Activated naive CD4-positive, alpha-beta T cell treated with anti-CD3 and anti-CD28 coated beads, Interleukin-2, amount 50 U/mL, for 16 hours (primary cell): ENCODE measurements at regions not wholly inside any gene's neighbourhood (a gene's known extent, or its start where the extent isn't known, plus 50 kb on each side); places are given as distances from the start of the nearest gene placed in this dataset.

Experiments
- DNase-seq: peaks from one replicate; pipeline ENCODE4 v3.0.0-alpha.2; 2020

DNA sequence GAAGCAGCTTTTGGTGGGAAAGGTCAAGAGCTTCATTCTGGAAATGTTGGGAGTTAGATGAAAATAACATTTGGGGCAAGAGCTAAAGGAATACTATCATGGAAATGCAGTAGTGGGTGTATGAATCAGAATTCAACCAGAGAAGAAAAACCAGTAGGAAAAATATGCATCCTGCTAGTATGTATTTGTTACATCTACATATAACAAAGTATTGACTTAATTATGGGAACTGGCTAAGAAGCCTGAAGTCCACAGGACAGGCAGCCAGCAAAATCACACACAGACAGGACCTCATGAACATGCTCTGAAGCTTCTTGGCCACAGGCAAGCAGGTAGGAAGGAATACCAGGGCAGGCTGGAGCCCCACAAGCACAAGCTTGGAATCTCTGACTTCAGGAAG, 185.8 kb downstream of the FBXO15 start:
- DNase-seq, result no peak

DNA sequence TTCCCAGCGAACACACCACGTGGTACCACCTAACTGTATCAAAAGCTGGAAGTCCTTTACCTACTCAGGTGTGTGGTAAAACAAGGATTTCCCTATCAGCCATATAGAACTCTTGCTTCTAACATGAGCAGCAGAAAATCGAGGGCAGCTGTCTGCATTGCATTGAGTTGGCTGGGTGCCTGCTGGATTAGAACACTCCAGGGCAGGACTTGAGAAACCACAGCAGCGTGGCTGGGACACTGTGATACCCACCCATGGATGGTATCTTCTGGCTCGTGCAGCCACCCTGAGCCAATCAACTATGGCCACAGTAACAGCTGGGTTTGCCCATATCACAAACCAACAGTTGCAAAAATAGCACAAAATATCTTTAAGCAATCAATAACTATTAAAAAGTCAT, 188.3 kb downstream of the FBXO15 start:
- no peak for DNase-seq

DNA sequence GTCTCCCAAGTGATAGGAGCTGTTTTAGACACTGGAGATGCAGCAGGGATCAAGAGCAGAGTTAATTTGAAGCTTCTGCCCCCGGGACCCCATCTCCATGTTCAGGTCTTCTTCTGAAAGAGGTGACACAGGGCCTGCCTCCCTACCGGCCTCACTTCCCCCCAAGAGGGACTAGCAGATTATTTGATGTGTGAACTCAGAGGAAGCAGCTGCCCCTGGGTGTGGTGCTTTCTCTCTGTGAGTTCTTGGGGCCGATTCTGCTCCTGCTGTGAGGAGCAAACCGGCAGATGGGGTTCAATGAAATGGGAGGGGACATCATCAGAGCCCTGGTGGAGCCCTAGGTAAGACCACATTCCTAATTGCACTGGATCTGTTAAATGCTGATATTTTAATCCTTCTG, 193.4 kb downstream of the FBXO15 start:
- DNase-seq, result no peak

DNA sequence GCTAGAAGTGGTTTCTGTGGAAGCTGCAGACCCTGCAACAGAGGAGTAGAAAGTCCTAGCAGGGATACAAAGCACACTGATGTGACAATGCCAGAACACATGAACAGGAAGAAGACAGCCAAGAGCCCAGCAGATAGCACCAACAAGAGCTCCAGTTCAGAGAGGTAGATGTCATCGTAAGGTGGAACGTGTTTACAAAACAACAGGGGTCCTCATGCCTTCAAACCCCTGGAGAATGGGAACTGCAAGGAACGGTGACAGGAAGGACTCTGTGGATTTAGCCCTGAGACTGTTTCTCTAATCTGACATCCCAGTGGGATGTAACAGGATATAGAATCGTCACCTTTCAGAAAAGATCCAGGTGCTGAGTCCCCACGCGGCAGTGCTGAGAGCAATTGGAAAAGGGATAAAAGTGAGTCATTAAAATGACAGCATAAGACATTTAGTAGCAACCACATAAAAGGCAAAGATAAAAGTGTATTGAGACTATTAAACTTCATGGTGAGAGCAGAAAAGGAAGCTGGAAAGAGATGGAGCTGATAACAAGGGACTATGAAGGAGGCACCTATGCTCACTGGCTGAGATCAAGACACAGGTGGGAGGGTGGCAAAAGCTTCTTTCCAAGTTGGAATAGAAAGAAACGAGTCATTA, 195.2 kb downstream of the FBXO15 start:
- DNase-seq, result no peak

DNA sequence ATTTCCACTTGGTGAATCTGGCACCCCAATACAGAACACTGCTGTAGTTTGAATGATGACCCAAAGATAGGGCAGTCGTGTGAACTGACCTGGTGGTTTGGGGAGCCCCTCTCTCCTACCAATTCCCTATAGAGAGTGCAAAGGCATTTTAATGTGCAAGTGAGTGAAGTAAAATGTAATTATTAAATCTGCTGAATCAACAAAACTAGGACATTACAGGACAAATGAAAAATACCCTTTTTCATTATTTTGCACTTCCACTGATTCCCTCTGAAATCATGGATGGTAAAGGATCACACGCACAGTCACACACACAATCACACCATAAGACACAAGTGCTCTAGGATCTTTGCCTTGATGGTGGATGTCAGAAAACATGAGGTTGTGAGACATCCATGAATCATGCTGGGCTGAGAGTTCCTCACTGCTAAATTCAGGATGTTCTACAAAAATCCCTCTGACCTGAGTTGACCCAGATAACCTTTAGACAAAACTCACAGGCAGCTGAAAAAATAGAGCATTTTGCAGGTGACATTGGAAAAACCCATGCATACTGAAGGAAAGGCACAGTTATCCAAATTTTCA, 197.4 kb downstream of the FBXO15 start:
- DNase-seq, result no peak

DNA sequence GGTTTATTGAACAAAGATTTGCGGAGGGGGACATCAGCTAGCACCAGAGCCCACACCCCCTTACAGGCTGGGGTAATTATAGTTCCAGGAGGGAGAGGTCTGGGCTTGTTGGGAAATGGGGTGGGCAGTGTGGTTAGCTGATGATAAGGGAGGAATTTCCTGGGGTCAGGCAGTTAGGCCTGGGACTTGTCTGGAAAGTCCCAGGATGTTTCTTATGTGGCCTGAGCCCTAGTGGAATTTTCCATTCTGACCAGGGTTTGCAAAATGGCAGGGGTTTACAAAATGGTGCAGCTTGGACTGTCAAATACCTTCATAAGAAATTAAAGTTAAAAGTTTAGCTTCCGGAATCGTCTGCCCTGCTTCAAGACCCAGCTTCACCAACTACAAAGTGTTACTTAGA, 199.1 kb downstream of the FBXO15 start:
- no peak for DNase-seq

DNA sequence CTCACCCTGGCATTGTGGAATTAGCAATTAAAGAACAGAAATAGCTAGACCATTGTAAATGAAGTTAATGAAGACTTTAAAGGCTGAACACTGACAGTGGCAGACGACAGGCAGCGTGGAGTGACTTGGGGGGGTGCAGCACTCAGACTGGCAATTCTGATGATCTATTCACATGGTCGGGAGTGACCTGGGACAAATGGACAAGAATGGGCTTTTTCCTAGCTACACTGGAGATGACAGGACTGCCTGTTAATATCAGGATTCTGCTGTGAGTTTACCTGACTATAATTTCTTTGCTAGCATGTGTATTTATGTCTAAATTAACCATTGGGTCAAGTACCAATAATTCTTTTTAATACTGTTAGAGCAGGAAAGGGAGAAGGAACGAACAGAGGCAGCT, 199.6 kb downstream of the FBXO15 start:
- DNase-seq, result no peak

DNA sequence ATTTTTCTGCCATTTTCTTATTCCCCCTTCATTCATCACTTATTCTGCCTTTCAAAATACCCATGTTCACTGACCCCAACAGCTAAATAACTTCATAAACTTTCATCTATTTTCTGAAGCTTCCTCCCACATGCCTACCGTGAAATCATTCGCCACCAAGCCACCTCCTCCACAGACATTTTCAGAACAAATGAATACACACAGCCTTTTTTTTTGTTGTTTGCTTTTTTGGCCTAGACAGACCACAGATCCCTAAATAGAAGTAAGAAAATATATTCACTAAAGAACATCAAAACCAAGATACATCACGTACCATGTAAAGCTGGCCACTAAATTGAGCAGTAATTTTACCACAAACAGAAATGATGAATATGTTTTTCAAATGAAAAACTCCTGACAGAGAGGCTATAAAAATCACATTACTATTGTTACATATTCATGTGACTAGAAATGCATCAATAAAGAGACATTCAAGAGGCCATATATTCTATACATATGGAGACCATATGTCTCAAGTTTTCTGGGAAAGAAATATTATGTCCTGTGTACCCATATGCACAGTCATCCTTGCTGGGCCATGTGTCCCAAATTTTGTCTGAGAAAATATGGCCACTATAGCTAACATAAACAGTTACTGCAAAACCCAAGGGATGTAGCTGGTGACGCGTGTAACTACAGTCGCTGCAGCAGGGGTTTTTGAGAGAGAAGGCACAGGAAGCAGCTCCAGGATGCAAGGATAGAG, 200.3 kb downstream of the FBXO15 start:
- DNase-seq, result no peak

DNA sequence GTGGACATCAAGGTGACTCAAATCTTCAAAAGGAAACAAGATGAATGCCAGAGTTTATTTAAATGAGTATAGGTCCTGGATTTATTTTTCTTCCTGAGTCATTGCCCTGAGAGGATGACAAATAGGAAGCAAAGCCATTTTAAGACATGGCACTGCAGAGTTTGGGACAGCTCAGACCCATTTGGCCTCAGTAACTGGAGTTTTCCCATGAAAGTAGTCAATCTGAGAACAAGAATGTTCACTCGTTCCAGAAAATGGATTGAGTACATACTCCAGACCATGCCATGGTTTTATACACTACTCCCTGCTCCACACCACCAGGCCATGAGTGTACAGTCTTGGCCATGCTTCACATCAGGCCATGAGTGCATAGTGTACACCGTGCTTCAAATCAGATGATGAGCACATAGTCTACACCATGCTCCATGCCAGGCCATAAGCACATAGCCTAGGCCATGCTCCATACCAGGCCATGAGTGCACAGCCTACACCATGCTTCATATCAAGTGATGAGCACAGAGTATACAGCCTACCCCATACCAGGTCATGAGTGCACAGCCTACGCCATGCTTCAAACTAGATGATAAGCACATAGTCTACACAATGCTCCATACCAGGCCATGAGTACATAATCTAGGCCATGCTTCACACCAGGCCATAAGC, 202.4 kb downstream of the FBXO15 start:
- no peak for DNase-seq

DNA sequence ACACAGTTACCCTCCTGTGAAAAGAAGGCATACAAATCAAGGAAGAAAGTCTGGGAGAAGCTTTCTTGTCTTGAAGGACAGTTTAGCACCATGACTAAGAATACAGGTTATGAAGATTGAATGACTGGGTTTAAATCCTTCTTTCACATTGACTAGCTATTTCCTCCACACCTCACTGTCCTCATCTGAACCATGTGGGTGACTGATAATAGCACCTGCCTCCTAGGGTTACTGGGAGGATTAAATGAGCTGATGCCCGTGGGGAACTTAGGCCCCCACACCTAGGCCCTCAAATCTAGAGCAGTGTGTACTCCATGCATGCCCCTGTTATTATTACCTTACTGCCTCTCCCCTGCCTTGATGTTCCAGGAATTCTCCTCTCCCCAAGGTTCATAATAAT, 202.9 kb downstream of the FBXO15 start:
- no peak for DNase-seq

DNA sequence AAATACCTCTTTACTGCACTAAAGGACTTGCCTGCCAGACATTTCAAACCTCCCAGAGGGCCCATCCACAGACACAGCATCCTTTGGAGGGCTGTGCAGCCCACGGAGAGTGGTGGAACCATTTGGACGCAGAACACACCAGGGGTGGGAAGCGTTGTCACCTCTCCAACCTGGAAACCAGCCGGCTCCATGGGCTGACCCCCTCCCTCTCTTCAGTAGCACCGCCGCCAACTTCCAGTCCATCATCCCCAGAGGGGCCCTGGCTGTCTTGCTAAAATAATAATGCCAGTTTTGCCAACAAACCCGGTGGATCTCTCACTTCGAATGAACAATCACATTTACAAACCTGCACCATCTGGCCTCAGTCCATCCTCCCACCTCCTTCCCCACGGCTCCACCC, 203.9 kb downstream of the FBXO15 start:
- DNase-seq, result no peak

DNA sequence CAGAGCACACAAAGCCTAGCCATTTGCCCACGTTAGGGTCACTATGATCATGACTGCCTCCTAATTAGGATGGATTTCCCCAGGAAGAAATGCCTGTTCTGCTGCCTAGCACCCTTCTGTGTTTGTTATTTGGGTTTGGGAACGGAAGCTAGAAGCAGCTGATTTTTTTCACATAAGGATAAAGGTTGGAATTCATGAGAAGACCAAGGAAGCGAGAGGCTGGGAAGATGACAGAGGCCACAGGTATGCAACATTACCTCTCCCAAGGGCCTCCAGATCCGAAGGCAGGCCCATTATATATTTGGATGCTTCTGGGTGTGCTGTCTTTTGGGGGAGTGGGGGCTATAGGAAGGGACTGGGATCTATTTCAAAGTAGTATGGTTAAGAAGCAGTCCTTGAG, 204.7 kb downstream of the FBXO15 start:
- no peak for DNase-seq

DNA sequence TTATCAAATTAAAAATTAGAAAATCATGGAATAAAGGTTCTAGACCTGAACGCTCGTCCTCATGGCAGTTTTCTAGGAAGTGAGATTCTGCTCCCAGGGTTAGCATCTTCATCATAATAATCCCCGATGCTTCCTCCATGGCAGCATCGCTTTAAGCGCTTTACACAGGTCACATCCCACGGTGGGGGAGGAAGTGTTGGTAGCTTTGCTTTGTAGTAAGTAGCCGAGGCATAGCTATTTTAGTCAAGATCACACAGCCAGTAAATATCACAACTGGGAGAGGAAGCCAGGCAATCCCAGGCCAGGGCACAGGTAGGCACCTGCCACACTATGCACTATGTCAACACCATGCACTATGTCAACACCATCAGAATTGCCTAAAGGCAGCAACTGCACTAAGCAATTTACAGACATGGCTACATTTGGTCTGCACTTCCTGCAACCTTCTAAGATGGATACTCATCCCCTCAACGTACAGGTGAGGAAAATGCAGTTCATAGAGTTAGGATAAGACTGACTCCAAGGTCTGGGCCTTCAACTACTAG, 205.5 kb downstream of the FBXO15 start:
- DNase-seq, result no peak

DNA sequence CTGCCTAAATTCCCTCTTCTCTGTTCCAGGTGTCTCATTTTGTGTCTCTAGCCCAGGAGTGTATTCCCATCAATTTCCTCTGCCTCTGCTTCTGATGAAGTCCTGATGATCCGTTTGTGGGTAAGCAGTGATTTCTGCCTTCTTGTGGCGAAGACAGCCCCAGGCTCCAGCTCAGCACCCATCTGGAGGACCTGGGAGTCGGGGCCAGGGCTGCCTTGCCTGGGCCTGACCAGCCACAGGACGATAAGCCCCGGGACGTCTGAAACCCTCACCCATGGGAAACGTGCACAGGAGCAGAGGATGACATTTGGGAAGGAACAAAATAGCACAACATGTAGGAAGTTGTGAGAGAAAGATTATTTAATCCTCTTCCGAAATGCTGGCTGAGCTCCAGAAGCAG, 206.9 kb downstream of the FBXO15 start:
- DNase-seq, result no peak

DNA sequence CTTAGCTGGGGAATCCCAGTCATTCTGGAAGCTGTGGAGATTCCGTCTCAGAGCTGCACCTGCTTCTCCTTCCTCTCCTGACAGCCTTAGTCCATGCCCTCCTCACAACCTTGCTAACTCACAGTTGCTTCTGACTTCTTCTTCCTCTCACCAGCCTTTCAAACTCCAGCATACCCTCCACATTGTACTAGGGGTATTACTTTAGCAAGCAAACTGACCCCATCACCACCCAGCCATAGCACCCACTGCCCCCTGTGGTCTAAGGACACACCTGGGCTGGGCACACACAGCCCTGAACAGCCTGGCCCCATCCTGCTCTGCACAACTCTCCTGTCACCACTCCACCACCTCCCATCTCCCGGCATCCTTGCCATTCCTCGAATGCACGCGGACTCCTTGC, 208.2 kb downstream of the FBXO15 start:
- DNase-seq, result no peak

DNA sequence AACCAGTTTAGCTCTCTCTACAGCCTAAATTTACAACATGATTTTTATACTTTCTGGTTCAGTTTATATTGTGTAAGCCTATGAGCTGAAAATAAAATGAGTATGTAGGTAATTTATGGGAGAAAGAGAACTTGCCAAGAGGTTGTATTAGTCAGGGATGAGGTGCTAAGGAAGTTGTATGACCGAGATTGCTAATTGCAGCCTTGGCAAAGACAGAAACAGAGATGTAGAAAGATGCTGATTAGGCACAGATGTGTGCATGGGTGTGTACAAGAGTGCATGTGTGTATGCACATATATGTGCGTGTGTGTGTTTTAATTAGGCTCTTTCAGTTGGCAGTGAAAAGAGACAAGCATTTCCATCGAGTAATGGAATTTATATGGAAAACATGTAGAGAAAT, 213.9 kb downstream of the FBXO15 start:
- DNase-seq, result no peak

DNA sequence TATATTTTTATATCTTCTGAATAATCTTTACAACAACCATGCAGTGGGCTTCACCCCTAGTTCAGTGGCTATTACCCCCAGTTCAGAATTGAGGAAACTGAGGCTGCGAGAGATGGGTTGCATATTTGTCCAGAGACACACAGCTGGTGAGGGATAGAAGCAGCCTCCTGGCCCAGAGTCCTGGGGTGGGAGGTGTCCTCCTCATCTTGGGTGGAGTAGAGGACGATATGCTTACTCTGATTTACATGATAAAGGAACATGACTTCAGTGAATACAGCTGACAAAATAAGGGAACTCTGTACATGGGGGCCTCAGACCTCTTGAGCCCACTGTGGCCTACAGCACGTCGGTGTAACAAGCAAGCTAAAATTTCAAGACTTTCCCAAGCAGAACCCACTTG, 214.7 kb downstream of the FBXO15 start:
- no peak for DNase-seq

DNA sequence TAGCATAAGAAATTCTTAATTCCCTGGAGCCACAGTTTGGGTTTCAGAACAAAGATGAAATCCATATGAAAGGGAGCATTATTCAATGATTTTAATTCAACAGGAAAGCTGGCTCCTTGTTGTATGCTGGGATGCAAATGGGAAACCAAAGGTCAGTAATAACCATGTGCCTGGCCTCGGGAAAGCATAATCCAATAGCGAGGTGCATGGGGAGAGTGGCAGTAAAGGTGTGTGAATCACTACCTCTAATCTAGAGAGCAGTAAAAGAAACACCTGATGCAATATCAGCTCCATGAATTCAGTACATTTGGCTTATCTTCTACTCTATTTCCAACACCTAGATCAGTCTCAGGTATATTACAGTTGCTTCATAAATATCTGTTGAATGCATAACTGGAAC, 220.1 kb downstream of the FBXO15 start:
- no peak for DNase-seq

DNA sequence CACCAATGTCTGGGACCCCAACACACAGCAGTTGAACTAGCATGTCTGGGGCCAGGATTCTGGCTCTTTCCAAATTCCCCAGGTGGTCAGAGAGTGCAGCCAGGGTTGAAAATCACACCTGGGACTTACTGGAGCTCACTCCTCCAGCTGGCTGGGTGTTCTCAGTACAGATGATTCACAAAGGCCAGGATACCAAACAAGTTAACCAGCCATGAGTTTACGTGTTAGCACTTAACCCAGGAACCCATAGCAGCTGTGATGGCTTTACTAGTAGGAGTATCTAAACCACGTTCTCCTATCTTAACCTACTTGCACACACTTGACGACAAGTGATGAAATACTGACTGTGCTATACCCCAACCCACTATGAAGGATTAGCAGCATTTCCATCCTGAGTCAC, 222.8 kb downstream of the FBXO15 start:
- DNase-seq, result no peak

DNA sequence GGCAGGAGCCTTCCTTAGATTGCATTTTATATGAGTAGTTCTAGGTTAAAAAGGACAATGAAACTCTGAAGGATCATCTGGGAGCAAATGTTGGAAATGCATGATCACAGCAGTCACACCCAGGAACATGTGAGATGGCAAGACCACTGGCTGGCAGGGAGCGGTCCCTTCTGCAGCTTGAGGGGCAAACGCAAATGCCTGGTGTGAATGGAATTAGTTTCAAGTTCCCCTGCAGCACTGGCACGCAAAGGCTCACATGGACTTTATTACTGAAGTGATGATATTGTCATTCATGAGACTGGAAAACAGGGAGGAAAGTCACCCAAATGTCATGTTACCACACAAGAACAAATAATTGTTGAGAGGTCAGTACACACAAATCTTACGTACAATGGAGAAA, 223.3 kb downstream of the FBXO15 start:
- no peak for DNase-seq

DNA sequence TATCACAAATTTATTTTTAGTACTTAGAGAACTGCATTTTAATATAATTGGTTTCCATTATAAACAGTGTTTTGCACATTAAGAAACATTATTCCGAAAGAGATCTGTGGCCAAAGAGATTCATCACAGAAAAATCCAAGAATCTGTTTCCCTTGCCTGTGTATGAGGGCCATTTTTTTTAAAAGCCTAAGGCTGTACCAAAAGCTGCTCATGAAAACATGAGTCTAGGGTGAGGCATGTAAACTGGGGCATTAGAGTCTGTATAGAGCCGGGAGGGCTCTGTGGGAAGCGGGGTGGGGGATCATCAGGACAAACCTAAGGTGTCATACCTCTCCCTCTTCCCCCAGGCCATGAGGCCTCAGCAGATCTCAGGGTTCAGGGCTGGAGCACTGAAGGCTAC, 223.8 kb downstream of the FBXO15 start:
- DNase-seq, result no peak

DNA sequence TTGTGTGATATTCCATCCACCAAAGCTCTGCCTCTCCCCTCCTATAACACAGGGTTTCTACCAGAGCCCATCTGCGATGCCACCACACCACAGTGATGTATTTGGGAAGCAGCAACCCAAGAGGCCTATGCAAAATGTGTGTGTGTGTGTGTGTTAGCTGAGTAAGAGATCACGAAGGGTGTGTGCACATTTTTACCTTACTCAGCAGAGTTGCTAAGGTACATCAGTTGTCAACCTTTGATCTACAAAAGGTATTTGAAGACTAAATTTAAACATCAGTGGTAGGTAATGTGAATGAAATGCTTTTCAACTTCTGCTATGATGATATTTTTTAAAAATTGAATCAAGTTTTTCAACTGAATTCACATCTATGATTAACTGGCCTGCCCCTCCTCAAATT, 227.6 kb downstream of the FBXO15 start:
- no peak for DNase-seq

DNA sequence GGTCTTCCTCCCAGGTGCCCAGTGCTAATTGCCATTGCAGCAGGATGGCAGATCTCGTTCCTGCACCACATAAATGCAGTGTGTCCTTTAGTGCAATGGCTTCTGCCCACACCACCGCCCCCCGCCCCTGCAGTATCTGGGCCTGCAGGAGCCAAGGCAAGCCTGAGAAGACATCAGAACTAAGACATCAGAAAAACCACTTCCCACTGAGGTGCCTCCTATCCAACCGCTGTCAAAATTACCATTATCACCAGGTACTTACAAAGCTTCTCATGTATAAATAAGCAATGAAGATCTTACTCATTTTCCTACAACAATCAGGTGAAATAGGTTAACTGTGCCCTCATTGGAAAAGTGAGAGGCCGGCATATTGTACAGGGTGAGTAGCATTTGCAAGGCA, 228.8 kb downstream of the FBXO15 start:
- DNase-seq, result no peak

DNA sequence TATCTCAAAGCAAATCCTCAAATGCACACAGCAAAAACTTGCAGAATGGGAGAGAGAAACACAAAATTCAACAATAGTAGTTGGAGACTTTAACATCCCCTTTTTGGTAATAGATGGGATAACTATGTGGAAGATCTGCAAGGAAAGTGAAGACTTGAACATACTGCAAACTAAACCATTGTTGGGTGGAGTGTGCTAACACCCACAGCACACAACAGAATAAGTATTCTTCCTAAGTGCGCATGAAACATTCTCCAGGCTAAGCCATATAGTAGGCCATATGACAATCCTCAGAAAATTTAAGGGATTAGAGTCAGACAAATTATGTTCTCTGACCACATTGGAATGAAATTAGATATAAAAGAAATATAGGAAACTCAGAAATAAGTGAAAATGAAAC, 230.6 kb downstream of the FBXO15 start:
- no peak for DNase-seq
